NCI-H1694 (cell line): ENCODE measurements at regions not wholly inside any gene's neighbourhood (a gene's known extent, or its start where the extent isn't known, plus 50 kb on each side); places are given as distances from the start of the nearest gene placed in this dataset.

Source experiments
- DNase-seq: peaks from one replicate; lab custom pipeline; 2025; lab: John Stamatoyannopoulos, UW

GRCh38 chr15:96672629-96673028 is 342.1 kb downstream of the NR2F2 start:
- no peak for DNase-seq

GRCh38 chr15:96678386-96678785 is 347.9 kb downstream of the NR2F2 start:
- no peak for DNase-seq

GRCh38 chr15:96687388-96688107 is 357.0 kb downstream of the NR2F2 start:
- no peak for DNase-seq

GRCh38 chr15:96690733-96691132 is 360.2 kb downstream of the NR2F2 start:
- no peak for DNase-seq

GRCh38 chr15:96692826-96693225 is 362.3 kb downstream of the NR2F2 start:
- DNase-seq, result no peak

- DNase-seq, result no peak
Measured at GRCh38 chr15:96693515-96693914, 363.0 kb downstream of the NR2F2 start.

- DNase-seq, result no peak
Measured at GRCh38 chr15:96693990-96694517, 363.6 kb downstream of the NR2F2 start.

- DNase-seq, result no peak
Measured at GRCh38 chr15:96695426-96695825, 364.9 kb downstream of the NR2F2 start.

GRCh38 chr15:96699871-96700401 is 369.4 kb downstream of the NR2F2 start:
- DNase-seq, result no peak

- no peak for DNase-seq
Measured at GRCh38 chr15:96700555-96700954, 370.1 kb downstream of the NR2F2 start.

GRCh38 chr15:96701443-96701842 is 370.9 kb downstream of the NR2F2 start:
- no peak for DNase-seq

GRCh38 chr15:96701877-96702276 is 371.4 kb downstream of the NR2F2 start:
- no peak for DNase-seq

- no peak for DNase-seq
Measured at GRCh38 chr15:96702589-96702988, 372.1 kb downstream of the NR2F2 start.

GRCh38 chr15:96703091-96703490 is 372.6 kb downstream of the NR2F2 start:
- no peak for DNase-seq

- DNase-seq, result no peak
Measured at GRCh38 chr15:96703794-96704550, 373.5 kb downstream of the NR2F2 start.

- DNase-seq, result no peak
Measured at GRCh38 chr15:96716075-96716474, 385.6 kb downstream of the NR2F2 start.

- no peak for DNase-seq
Measured at GRCh38 chr15:96716478-96716877, 386.0 kb downstream of the NR2F2 start.

- DNase-seq, result no peak
Measured at GRCh38 chr15:96720251-96720650, 389.8 kb downstream of the NR2F2 start.

GRCh38 chr15:96720656-96721055 is 390.2 kb downstream of the NR2F2 start:
- no peak for DNase-seq

GRCh38 chr15:96728591-96728990 is 398.1 kb downstream of the NR2F2 start:
- no peak for DNase-seq

GRCh38 chr15:96732704-96733103 is 402.2 kb downstream of the NR2F2 start:
- no peak for DNase-seq

- no peak for DNase-seq
Measured at GRCh38 chr15:96733721-96734120, 403.2 kb downstream of the NR2F2 start.

- no peak for DNase-seq
Measured at GRCh38 chr15:96735632-96736240, 405.2 kb downstream of the NR2F2 start.
